Naive thymus-derived CD4-positive, alpha-beta T cell (primary cell): ENCODE measurements at regions not wholly inside any gene's neighbourhood (a gene's known extent, or its start where the extent isn't known, plus 50 kb on each side); places are given as distances from the start of the nearest gene placed in this dataset.

ENCODE experiments used
- ATAC-seq: fragments of 150-1000 bp; cut with Tn5 transposase; 2 replicates; pipeline ENCODE4 v1.10.0; 2021; ENCODE audit warnings: mild to moderate bottlenecking, moderate library complexity
- CTCF ChIA-PET: fragments of 350-600 bp; sonication (Branson Sonifier 250); formaldehyde crosslinking; loops from one replicate; lab custom pipeline; 2021; ENCODE audit warnings: antibody characterized with exemption; lab: Charles Lee
- POLR2A ChIA-PET: fragments of 350-600 bp; sonication (Branson Sonifier 250); formaldehyde crosslinking; loops from one replicate; lab custom pipeline; 2021; ENCODE audit warnings: antibody characterized with exemption, inconsistent platforms; lab: Charles Lee
- DNase-seq, 9 donors: peaks; one replicate each; pipeline versions ENCODE4 v3.0.0 to v3.0.0-alpha.2; 2020 to 2022; ENCODE audit warnings: mixed read lengths in 1 of 9
- H3K27ac ChIP-seq: one replicate; pipeline ENCODE4 v1.7.0; 2013; ENCODE audit warnings: mild to moderate bottlenecking, low read depth, low read length, moderate library complexity
- H3K27me3 ChIP-seq, 2 donors: one replicate each; pipeline ENCODE4 v1.7.0; 2013; ENCODE audit warnings: low read length in 2 of 2, mild to moderate bottlenecking in 2 of 2, moderate library complexity in 2 of 2; ENCODE audit not compliant: control insufficient read depth in 2 of 2, insufficient read depth in 2 of 2
- H3K36me3 ChIP-seq, 3 experiments: 1 replicate in 2 of 3; 2 replicates in 1 of 3; pipeline ENCODE4 v1.7.0; 2013; ENCODE audit warnings: low read length in 3 of 3, mild to moderate bottlenecking in 3 of 3, moderate library complexity in 1 of 3; ENCODE audit not compliant: insufficient read depth in 3 of 3, control insufficient read depth in 2 of 3
- H3K4me1 ChIP-seq, 2 donors: one replicate each; pipeline ENCODE4 v1.7.0; 2013; ENCODE audit warnings: low read length in 2 of 2, mild to moderate bottlenecking in 2 of 2, moderate library complexity in 1 of 2; ENCODE audit not compliant: control insufficient read depth in 2 of 2, insufficient read depth in 2 of 2
- H3K4me3 ChIP-seq: 2 replicates; pipeline ENCODE4 v1.7.0; 2013; ENCODE audit warnings: mild to moderate bottlenecking, low read length
- H3K9me3 ChIP-seq, 3 experiments: 1 replicate in 2 of 3; 2 replicates in 1 of 3; pipeline ENCODE4 v1.7.0; 2013; ENCODE audit warnings: low read length in 3 of 3; ENCODE audit not compliant: control insufficient read depth in 2 of 3
- H3K27ac Mint-ChIP-seq, 9 donors: one replicate each; pipeline ENCODE4 v1.8.0; 2020 to 2022; ENCODE audit warnings: mixed read lengths in 9 of 9, mild to moderate bottlenecking in 8 of 9, moderate library complexity in 5 of 9, inconsistent platforms in 2 of 9
- H3K27me3 Mint-ChIP-seq, 5 donors: one replicate each; pipeline ENCODE4 v1.8.0; 2021 to 2022; ENCODE audit warnings: mixed read lengths in 5 of 5, mild to moderate bottlenecking in 1 of 5
- H3K36me3 Mint-ChIP-seq, 5 donors: one replicate each; pipeline ENCODE4 v1.8.0; 2020 to 2022; ENCODE audit warnings: mixed read lengths in 5 of 5, mild to moderate bottlenecking in 3 of 5, inconsistent platforms in 1 of 5
- H3K4me1 Mint-ChIP-seq, 7 donors: one replicate each; pipeline ENCODE4 v1.8.0; 2020 to 2022; ENCODE audit warnings: mixed read lengths in 7 of 7, mild to moderate bottlenecking in 3 of 7, inconsistent platforms in 1 of 7
- H3K4me3 Mint-ChIP-seq, 10 donors: one replicate each; pipeline ENCODE4 v1.8.0; 2020 to 2022; ENCODE audit warnings: mild to moderate bottlenecking in 10 of 10, mixed read lengths in 10 of 10, moderate library complexity in 6 of 10, inconsistent platforms in 2 of 10
- H3K9me3 Mint-ChIP-seq, 11 donors: one replicate each; pipeline ENCODE4 v1.8.0; 2020 to 2022; ENCODE audit warnings: mixed read lengths in 11 of 11, mild to moderate bottlenecking in 4 of 11, inconsistent platforms in 1 of 11, moderate library complexity in 1 of 11
- intact Hi-C, 2 donors: fragments of 100-400 bp; cut with micrococcal nuclease; formaldehyde crosslinking; loops; one replicate each; pipeline ENCODE4 v1.15.1; 2023

GRCh38 chr3:55156851-55157650 lies 229.2 kb upstream of the LRTM1 start:
- ATAC-seq = no peak
- POLR2A ChIA-PET = no interaction called here

GRCh38 chr3:55147856-55148720 lies 220.2 kb upstream of the LRTM1 start:
- H3K27ac ChIP-seq = no peak overlapping the region
- ATAC-seq (no peak), DNase-seq (no peak)
- no peaks in the 10 kb centered on the region for H3K27me3 Mint-ChIP-seq
- H3K27me3 ChIP-seq = no peaks in the 10 kb centered on the region
- no peaks in the 10 kb centered on the region for H3K4me1 Mint-ChIP-seq
- no peaks in the 10 kb centered on the region for H3K36me3 ChIP-seq
- H3K4me1 ChIP-seq = no peaks in the 10 kb centered on the region
- H3K4me3 ChIP-seq = no peak overlapping the region
- H3K9me3 Mint-ChIP-seq = peaks cover 0 to 11% (median 3%) of the 10 kb centered on the region in 11 donors
- ChIA-PET CTCF (no interaction called here), POLR2A (no interaction called here)
- H3K27ac Mint-ChIP-seq = no peak overlapping the region
- no peaks in the 10 kb centered on the region for H3K36me3 Mint-ChIP-seq
- intact Hi-C loops = no loop called here
- no peak overlapping the region for H3K4me3 Mint-ChIP-seq
- H3K9me3 ChIP-seq = no peaks in the 10 kb centered on the region

More at GRCh38 chr3:55156851-55157650, 229.2 kb upstream of the LRTM1 start:
- no peaks in the 10 kb centered on the region for H3K36me3 Mint-ChIP-seq
- Histone ChIP-seq H3K27me3 (no peaks in the 10 kb centered on the region), H3K36me3 (no peaks in the 10 kb centered on the region), H3K4me3 (no peak overlapping the region), H3K27ac (no peak overlapping the region), H3K9me3 (no peaks in the 10 kb centered on the region), H3K4me1 (no peaks in the 10 kb centered on the region)
- no peak overlapping the region for H3K27ac Mint-ChIP-seq
- H3K9me3 Mint-ChIP-seq = peaks cover 0 to 26% (median 4%) of the 10 kb centered on the region in 11 donors
- H3K4me3 Mint-ChIP-seq = no peak overlapping the region
- DNase-seq = no peak
- CTCF ChIA-PET = no interaction called here
- H3K4me1 Mint-ChIP-seq = no peaks in the 10 kb centered on the region
- no peaks in the 10 kb centered on the region for H3K27me3 Mint-ChIP-seq
- intact Hi-C loops = no loop called here

- Mint-ChIP-seq H3K4me1 (no peaks in the 10 kb centered on the region), H3K27me3 (no peaks in the 10 kb centered on the region), H3K9me3 (peaks cover 0 to 11% (median 3%) of the 10 kb centered on the region in 11 donors), H3K36me3 (no peaks in the 10 kb centered on the region), H3K27ac (no peak overlapping the region), H3K4me3 (no peak overlapping the region)
- intact Hi-C loops = no loop called here
- H3K4me1 ChIP-seq = no peaks in the 10 kb centered on the region
- ChIA-PET POLR2A (no interaction called here), CTCF (no interaction called here)
- DNase-seq = no peak
- ATAC-seq = no peak
- H3K27me3 ChIP-seq = no peaks in the 10 kb centered on the region
- H3K4me3 ChIP-seq = no peak overlapping the region
- no peaks in the 10 kb centered on the region for H3K9me3 ChIP-seq
- no peak overlapping the region for H3K27ac ChIP-seq
- H3K36me3 ChIP-seq = no peaks in the 10 kb centered on the region
Observed at GRCh38 chr3:55147406-55147805, 219.5 kb upstream of the LRTM1 start.

GRCh38 chr3:55146216-55146615 lies 218.4 kb upstream of the LRTM1 start:
- Histone ChIP-seq H3K4me1 (no peaks in the 10 kb centered on the region), H3K36me3 (no peaks in the 10 kb centered on the region), H3K27ac (no peak overlapping the region), H3K27me3 (no peaks in the 10 kb centered on the region), H3K9me3 (no peaks in the 10 kb centered on the region), H3K4me3 (no peak overlapping the region)
- no peaks in the 10 kb centered on the region for H3K36me3 Mint-ChIP-seq
- DNase-seq = no peak
- no peaks in the 10 kb centered on the region for H3K27me3 Mint-ChIP-seq
- no peak overlapping the region for H3K27ac Mint-ChIP-seq
- ChIA-PET CTCF (no interaction called here), POLR2A (no interaction called here)
- H3K4me3 Mint-ChIP-seq = no peak overlapping the region
- H3K9me3 Mint-ChIP-seq = peaks cover 0 to 11% (median 3%) of the 10 kb centered on the region in 11 donors
- intact Hi-C loops = no loop called here
- no peak for ATAC-seq
- no peaks in the 10 kb centered on the region for H3K4me1 Mint-ChIP-seq

GRCh38 chr3:55144015-55144673 lies 216.3 kb upstream of the LRTM1 start:
- intact Hi-C loops = no loop called here
- Mint-ChIP-seq H3K4me3 (no peak overlapping the region), H3K27ac (no peak overlapping the region), H3K9me3 (peaks cover 0 to 11% (median 2%) of the 10 kb centered on the region in 11 donors), H3K4me1 (no peaks in the 10 kb centered on the region), H3K27me3 (no peaks in the 10 kb centered on the region), H3K36me3 (no peaks in the 10 kb centered on the region)
- Histone ChIP-seq H3K9me3 (no peaks in the 10 kb centered on the region), H3K4me3 (no peak overlapping the region), H3K27ac (no peak overlapping the region), H3K36me3 (no peaks in the 10 kb centered on the region), H3K27me3 (no peaks in the 10 kb centered on the region), H3K4me1 (no peaks in the 10 kb centered on the region)
- no peak for ATAC-seq
- POLR2A ChIA-PET = no interaction called here
- CTCF ChIA-PET = no interaction called here
- no peak for DNase-seq

DNA sequence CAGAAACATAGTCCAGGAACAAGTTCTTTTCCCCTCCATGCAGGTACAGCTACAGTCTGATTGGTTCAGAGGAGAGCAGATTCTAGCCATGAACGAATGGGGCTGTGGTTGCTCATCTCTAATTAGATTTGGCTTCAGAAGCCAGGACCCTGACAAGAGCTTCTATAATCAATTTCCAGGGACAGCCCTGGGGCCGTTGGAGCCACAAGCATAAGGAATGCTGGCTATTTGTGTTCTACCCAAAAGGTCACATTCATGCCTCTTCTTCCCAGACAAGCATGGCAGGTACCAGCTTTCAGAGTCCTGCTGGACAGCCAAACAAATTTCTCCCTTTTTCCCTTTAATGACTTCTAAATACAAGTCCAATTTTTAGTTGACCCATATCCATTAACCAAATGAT lies 215.5 kb upstream of the LRTM1 start:
- Histone ChIP-seq H3K9me3 (no peaks in the 10 kb centered on the region), H3K27me3 (no peaks in the 10 kb centered on the region), H3K27ac (no peak overlapping the region), H3K36me3 (no peaks in the 10 kb centered on the region), H3K4me1 (no peaks in the 10 kb centered on the region), H3K4me3 (no peak overlapping the region)
- H3K4me3 Mint-ChIP-seq = no peak overlapping the region
- H3K4me1 Mint-ChIP-seq = no peaks in the 10 kb centered on the region
- ChIA-PET POLR2A (no interaction called here), CTCF (no interaction called here)
- no peaks in the 10 kb centered on the region for H3K27me3 Mint-ChIP-seq
- intact Hi-C loops = no loop called here
- H3K27ac Mint-ChIP-seq = no peak overlapping the region
- no peak for ATAC-seq
- no peaks in the 10 kb centered on the region for H3K36me3 Mint-ChIP-seq
- no peak for DNase-seq
- H3K9me3 Mint-ChIP-seq = peaks cover 0 to 10% (median 2%) of the 10 kb centered on the region in 11 donors
